HG03064 (cell line): ENCODE measurements at regions not wholly inside any gene's neighbourhood (a gene's known extent, or its start where the extent isn't known, plus 50 kb on each side); places are given as distances from the start of the nearest gene placed in this dataset.

Source experiments
- ATAC-seq: cut with Tn5 transposase; IDR thresholded peaks from one replicate; pipeline ENCODE4 v1.9.1; 2021; ENCODE audit warnings: low read depth; ENCODE audit not compliant: unreplicated experiment

GRCh38 chr6:139642346-139642745 is 267.9 kb upstream of the CITED2 start:
- no peak for ATAC-seq

- no peak for ATAC-seq
These were observed 266.9 kb upstream of the CITED2 start for GRCh38 chr6:139641376-139641775.

DNA sequence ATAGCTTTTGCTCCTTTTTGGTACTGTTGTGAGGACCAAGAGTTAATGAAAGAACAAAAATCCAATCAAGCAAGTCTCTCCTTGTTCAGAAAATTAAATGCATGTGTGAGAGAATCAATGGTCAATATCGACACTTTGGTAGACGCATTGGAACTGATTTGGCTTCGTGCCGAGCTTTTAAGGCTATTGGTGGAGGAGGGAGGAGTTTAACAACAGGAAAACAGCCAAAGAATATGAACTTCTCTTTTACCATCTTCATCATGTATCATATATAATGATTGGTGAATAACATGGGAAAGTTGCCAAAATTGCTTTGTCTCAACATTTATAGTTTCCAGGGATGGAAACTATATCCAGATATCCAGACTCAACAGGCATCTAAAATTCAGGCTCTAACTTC is 266.5 kb upstream of the CITED2 start:
- ATAC-seq: no peak

DNA sequence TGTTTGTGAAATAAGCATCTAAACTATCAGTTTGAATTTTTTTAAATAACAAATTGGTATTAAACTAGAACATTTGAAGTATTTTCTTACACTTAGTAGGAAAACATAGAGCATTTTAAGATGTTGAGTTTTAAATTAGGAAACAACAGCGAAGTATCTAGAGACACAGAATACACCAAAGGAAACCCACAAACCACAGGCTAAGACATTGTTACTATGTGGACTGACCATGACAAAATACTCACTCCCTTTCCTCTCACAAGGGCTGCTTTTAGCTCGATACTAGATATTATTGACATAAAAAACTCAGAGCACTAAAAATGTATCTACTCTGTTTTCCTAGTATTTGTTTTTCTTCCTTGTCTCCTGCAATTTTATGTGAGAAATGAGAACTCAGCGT is 266.0 kb upstream of the CITED2 start:
- peak; percentile 92 for ATAC-seq

DNA sequence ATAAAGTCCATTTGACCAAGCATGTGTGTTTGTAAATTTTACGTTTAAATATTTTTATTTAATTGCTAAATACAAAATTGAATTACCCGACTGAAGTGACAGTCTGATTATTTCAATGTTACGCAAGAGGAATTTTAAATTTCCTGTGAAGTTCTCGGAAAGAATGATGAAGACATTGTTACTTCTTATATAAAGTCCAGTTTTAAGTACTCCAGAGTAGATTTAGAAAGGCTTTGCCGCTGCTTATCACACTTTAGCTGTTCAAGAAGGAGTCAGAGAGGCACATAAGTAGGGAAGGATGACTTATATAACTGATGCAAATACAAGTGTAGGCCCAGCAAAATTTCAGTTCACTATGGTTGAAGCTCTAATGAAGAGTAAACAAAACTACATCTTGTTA is 265.1 kb upstream of the CITED2 start:
- no peak for ATAC-seq

DNA sequence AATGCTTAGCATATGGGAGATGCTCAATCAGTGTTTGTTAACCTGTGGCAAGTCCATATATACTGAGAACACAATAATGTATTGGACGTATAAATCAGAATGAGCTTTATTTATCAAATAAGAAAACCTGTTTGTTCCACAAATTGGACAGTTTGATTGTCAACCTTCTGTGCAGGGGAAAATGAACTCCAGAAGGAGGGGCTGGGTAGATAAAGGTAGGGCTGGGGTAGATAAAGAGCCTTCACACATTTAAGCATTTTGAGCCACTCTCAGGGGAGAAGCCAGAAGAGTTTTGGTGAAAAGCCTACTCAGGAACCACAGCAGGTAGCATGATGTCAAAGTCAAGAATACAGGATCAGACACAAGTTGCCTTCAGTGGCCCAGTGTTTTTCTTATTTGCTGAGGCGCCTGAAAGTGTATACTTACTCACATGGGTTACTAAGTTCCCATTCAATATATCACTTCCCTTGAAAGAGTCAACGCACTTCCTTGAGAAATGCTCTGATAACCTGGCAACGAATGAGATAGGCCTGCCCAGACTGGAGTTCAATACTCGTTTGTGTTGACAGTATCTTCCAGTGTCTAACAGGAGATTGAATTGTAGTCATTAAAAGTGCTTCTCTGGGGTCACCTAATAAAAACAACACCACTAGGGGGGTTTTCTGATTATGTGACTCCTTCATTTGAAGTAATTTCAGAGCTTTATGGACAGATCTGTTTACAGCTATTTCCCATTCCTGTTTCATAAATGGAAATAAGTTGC is 263.9 kb upstream of the CITED2 start:
- no peak for ATAC-seq

- no peak for ATAC-seq
These were observed 263.3 kb upstream of the CITED2 start for GRCh38 chr6:139637766-139638165.

GRCh38 chr6:139636391-139636790 is 261.9 kb upstream of the CITED2 start:
- ATAC-seq: no peak

GRCh38 chr6:139635401-139636130 is 261.1 kb upstream of the CITED2 start:
- ATAC-seq: no peak

- ATAC-seq: no peak
These were observed 258.4 kb upstream of the CITED2 start for GRCh38 chr6:139632840-139633239.

DNA sequence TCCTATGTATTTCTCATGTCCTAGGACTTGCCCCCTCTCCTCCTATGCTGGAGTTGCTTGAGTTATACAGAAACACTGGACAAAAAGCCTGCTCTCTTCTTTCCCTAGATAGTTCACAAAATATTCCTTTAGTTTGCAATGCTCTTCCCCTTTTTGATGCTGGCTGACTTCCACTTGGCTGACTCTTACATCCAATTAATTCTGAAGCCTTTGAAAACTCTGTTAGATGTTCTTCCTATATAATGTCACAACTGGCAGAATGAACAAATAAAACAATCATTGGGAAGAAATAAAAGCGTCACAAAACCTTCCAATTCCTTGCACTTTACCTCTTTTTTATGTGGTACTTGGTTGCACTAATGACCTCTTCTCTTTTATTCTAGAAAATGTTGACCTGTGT is 253.8 kb upstream of the CITED2 start:
- ATAC-seq: no peak

GRCh38 chr6:139627091-139627490 is 252.6 kb upstream of the CITED2 start:
- ATAC-seq: no peak

DNA sequence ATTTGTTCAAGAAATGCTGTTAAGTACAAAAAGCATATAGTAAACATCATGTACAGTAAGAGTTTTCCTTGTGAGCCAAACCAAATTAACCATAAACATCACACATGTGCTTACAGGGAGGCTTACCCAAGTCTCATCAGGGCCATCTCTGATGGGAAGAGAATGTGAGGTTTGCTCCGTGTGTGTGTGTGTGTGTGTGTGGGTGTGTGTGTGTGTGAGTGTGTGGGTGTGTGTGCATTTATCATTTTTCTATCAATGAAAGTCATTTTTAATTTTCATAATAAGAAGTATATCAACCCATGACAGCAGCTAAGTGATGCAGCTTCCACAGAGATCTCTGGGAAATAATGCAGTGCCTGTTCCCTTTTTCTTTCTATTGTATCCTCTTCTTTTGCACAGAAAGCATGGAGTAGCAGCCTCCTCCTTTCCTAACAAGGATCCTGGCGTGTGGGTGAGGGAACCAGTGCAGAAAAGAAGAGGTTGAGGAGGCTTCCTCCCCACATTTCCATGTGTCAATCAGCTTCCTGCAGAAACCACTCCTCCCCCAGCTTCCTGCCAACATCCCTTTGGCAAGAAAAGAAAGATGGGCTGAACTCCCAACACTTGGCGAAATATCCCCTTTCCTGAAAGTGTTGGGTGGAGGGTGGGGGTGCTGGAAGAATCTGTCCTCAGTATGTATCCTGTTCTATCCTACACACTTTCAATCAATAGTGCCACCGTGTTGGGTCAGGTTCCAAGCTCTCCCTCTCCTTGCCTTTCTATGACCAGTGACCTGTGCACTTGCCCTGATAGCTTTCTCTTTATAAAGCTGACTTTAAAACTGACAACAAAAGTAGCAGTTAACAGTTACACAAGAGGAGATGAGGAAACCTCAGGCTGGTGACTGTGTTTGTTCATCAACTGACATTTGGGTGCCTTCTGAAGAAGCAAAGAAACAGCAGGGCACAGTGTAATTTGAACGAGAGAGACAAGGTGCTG is 251.8 kb upstream of the CITED2 start:
- ATAC-seq: no peak

- ATAC-seq: no peak
These were observed 250.9 kb upstream of the CITED2 start for GRCh38 chr6:139625081-139625939.

DNA sequence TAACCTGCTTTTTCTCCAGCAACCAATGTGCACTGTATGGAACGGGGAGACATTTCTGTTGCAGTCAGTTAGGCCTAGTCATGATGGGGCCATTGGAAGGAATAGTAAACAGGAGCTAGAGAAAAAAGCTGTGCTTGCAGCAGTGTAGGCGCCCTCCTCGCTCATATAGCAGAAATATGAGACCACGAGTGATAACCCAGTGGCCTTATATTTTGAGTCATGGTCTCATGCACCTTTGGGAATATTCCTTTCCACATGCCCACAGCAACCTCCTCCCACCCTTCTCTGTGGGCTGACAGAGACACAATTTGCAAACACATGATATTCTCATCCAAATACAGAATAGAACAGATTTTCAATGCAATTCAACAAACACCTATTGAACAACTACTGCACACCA is 248.9 kb upstream of the CITED2 start:
- ATAC-seq: no peak

GRCh38 chr6:139613496-139613895 is 239.0 kb upstream of the CITED2 start:
- no peak for ATAC-seq

DNA sequence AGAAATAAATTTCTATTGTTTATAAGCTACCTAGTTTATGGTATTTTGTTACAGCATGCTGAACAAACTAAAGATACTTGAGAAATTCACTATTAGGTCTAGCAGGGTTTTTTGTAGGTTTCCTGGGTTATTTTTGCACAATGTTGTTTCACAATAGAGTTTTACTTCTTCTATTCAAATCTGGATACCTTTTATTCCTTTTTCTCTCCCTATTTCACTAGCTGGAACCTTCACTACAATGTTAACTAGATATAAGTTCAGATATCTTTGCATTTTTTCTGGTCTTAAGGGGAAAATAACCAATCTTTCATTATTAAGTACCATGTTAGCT is 237.7 kb upstream of the CITED2 start:
- no peak for ATAC-seq

DNA sequence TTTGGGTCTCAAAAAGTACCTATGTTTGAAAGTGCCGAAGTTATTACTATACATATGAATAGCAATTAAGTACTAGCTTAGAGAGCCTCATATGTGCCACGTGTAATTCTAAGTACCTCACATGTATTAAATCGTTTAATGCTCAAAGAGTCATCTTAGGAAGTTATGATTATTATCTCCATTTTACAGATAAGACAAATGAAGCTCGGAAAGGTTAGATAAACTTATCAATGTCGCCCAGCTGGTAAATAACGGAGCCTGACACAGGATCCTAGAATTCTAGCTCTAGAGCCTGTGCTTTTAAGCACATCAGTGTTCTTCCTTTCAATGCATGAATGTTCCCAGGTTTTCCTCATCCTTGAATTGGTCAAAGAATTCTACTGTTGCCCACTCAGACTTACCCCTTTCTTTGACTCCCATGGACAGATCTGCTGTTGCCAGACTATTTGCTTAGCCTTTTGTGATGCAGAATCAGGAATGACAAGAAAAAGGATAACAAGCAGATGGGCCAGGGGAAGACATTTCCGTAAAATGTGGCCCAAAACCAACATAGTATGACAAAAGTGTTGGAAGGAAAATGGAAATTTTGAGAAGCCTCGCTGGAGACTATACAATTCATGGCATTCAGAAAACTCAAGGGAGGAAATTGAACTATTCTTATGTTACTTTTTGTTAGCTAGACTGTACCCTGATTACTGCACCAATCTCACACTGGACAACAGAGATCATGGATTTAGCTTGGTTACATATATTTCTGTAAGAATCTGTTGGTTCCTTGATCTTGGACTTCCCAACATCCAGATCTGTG is 237.1 kb upstream of the CITED2 start:
- no peak for ATAC-seq

DNA sequence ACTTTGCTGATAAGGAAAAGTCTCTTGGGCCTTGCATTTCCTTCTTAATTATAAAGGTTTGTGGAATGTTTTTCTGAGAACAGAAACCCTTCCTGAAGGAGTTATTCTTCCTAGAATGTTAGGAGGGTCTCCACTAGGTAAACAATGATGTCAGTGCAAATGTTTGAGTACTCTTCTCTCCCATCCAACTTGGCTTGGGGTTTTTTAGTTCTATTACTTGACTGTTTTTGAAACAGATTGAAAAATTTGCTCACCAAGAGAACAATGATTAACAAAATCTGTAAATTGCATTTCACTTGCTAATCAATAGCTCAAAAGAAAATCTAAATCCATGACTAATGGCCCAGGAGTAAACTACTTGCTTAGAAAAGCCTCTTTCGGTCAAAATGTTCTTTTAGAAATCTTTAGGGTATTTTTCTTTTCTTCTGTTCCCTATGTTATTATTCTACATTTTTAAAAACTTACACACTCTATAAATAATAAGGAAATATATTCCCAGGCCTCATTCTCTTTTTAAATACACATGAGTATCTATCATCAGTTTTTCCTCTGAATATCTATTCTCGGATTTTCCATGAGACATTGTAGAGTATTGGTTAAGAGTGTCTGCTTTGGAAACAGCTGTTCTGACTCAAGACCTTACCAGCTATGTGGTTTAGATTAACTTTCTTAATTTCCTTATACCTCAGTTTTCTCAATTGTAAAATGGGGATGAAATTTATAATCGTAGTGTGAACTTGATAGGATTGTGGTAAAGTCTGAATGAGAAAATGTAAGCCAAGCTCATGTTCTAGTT is 234.2 kb upstream of the CITED2 start:
- no peak for ATAC-seq
